ENCODE measurements at regions not wholly inside any gene's neighbourhood (a gene's known extent, or its start where the extent isn't known, plus 50 kb on each side); places are given as distances from the start of the nearest gene placed in this dataset.

DNA sequence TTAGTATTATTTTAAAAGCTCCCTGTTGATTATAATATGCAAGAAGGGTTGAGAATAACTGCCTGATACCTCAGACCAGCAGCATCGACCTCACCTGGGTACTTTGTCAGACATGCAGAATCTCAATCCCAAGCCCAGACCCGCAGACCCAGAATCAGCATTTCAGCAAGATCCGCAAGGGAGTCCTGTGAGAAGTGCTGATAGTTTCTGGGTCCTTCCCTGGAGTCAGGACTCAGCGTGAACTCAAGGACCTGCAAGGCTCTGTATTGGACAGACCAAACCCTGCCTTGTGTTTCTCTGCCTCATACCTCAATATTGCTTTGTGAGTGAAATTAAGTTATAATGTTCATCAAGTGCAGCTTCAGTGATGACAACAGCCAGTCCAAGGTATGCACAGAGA, 149.5 kb upstream of the NPY start:
- TF ChIP-seq, protein P1, sequence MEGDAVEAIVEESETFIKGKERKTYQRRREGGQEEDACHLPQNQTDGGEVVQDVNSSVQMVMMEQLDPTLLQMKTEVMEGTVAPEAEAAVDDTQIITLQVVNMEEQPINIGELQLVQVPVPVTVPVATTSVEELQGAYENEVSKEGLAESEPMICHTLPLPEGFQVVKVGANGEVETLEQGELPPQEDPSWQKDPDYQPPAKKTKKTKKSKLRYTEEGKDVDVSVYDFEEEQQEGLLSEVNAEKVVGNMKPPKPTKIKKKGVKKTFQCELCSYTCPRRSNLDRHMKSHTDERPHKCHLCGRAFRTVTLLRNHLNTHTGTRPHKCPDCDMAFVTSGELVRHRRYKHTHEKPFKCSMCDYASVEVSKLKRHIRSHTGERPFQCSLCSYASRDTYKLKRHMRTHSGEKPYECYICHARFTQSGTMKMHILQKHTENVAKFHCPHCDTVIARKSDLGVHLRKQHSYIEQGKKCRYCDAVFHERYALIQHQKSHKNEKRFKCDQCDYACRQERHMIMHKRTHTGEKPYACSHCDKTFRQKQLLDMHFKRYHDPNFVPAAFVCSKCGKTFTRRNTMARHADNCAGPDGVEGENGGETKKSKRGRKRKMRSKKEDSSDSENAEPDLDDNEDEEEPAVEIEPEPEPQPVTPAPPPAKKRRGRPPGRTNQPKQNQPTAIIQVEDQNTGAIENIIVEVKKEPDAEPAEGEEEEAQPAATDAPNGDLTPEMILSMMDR (IDR thresholded peaks at IDR 0.05) = no peak

DNA sequence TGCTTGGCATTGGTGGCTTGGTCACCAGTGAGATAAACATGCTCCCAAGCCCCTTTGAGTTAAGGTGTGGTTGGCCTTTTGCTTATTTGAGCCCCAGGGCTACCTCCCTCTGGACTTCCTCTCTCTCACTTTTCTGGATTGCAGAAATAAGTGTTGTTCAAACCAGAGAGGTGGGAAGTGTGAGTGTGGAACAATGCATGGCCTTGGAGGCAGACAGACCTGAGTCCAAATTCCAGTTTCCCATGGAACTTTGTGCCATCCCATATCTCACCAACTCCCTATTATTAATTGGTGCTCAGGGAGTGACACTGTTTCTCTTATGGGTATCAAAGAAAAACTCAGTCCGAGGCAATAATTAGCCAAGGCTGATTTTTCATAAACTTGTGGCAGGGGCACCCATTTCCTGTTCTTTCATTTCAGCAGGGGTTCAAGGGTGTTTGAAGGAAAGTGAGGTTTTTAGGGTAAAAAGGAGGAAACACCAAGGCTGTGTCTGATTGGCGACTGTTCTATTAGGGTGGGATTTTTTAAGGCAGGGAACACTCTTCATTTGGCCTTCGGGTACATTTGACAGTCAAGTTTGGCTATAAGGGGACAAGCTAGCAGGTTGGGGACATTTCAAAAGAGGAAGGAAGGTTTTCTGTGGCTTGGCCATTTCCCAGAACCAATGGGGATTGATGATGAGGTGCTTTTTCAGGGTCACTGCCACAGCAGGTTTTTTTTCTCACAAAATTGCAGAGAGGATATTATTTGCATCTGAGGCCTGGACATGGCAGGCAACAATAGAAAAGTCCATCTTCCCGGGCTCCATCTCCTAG, 148.8 kb upstream of the NPY start:
- TF ChIP-seq, protein P1 (IDR thresholded peaks at IDR 0.05) = no peak

DNA sequence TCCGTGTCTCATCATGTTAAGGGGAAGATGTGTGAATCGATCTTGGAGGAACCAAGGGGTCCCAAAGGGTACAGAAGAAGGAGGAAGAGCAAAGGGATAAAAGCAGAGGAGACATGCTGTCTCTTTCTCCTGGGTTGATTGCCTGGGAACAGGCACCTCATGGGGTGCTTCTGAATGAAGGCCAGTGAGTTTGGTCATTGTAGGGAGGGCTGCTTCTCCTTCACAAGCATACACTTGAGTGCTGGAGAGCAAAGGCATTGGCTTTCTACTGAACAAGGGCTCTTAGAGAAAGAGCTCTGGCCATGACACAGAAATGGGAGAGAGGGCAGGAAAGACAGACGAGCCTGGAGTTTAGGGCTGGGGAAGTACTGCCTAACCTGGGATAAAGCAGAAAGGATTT, 146.7 kb upstream of the NPY start:
- TF ChIP-seq, protein P1 (IDR thresholded peaks at IDR 0.05) = no peak

DNA sequence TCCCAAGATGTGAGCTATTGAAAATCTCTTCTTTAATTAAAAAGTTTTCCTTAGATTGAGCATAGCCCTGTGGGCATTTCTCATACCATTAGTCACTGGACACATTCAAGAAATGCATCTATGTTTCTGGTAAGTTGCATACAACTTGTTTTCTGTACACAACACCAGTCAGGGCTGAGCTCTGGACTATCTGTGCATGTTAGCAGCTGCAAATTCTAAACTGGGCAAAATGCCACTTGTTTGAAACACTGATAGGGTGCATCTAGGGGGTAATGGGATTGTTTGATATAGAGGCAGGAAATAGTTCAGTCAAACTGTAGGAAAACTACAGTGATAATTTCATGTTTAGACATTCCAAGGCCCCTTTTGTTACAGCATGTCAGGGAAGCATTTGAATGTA, 145.6 kb upstream of the NPY start:
- TF ChIP-seq, protein P1 (IDR thresholded peaks at IDR 0.05) = no peak

DNA sequence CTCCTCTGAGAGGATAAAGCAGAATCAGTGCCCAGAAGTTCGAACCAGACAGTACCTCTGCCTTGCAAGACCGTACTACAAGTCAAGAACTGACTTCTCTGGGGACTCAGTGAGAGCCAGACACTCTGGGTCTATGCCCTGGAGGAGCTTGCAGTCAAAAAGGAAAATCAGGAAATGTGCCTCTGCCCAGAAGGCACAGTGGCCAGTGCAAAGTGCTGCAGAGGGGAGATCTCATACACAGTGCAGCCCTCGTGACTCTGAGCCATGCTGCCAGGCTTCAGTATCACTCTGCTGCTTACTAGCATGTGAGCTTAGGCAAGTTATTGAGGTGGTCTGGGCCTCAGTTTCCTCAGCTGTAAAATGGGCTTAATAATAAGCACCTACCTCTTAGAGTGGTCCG, 144.0 kb upstream of the NPY start:
- TF ChIP-seq, protein P1 (IDR thresholded peaks at IDR 0.05) = no peak

DNA sequence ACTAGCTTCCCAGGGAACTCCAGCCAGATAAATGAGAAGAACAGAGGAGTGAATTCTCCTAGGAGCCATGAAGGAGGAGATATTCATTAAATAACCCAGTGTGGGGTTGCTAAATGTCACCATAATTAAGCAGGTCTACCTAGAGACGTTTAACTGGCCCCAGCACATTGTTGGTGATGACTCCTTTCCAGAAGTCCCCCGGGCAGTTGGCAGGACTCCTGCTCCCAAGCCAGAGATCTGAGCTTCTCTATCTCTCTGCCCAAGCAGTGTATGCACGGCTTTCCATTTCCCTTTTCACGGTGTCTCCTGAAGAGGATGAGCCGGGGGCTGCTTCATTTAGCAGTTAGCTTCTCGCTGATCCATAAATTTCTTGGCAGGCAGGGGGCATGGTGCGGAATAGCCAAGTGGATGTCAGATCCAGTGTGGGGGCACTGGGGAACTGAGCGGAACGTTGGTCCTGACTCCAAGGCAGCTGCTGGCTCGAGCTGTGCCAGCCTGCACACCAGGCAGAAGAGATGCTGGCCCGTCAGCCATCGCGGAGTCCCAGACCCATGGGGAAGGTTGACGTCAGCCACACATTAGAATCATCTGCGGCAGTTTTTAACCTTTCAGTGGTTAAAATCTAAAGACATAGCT, 142.0 kb upstream of the NPY start:
- TF ChIP-seq, protein P1 (IDR thresholded peaks at IDR 0.05) = no peak

DNA sequence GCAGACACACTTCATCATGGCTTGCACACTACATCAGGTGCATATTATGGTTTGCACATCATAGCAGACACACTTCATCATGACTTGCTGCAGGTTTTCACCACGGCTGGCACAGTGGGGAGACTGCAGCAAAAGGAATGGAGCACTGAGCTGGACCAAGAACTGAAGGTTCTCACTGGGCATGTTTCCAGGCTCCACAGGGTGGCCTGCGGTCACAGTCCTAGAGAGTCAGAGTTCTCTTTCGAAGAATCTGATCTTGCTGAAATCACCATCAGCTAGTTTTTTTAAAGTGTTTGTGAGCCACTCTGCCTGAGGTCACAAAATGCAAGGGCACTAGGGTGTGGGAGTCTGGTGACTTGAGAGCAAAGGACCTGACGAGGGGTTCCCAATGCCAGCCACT, 140.4 kb upstream of the NPY start:
- TF ChIP-seq, protein P1 (IDR thresholded peaks at IDR 0.05) = no peak
